ENCODE measurements at regions not wholly inside any gene's neighbourhood (a gene's known extent, or its start where the extent isn't known, plus 50 kb on each side); places are given as distances from the start of the nearest gene placed in this dataset.

- DNase-seq: no peak
Measured at GRCh38 chr20:43316271-43316670, 126.6 kb upstream of the PTPRT start.

DNA sequence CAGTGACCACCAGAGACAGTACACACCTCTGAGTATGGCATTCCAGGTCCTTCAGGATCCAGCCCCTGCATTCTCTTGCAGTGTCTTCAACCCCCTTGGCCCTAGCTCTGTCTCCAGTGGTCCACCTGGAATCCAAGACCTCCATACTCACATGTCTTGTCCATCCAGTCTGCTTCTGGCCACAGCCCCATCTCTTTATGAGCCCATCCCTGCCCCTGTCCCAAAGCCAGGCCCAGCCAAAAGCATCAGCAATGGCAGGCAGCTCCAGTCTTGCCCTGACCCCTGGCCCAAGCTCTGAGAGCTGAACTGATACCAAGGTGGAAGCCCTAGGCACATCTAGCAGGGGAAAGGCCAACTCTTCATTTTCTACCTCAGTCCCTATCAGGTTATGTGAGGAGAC lies 119.6 kb upstream of the PTPRT start:
- DNase-seq: no peak

- peak in 3 of 51 donors; percentile 1 to 8 (median 1) for DNase-seq
Measured at GRCh38 chr20:43306837-43307236, 117.1 kb upstream of the PTPRT start.

DNA sequence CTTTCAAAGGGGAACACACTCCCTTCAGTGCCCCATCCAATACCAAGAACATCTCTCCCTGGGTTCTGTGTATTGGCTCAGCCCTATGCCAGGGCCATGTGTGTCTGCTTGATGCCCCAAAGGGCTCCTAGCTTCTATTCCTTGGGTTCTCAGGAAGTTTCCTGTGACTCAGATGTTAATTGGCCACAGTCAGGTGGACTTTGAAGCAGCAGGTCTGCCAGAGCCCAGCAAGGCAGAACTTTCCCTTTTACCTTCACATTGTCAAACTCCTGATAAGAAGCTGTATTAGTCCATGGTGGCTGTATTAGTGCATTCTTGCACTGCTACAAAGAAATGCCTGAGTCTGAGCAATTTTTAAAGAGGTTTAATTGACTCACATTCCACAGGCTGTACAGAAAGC lies 116.0 kb upstream of the PTPRT start:
- no peak for DNase-seq

DNA sequence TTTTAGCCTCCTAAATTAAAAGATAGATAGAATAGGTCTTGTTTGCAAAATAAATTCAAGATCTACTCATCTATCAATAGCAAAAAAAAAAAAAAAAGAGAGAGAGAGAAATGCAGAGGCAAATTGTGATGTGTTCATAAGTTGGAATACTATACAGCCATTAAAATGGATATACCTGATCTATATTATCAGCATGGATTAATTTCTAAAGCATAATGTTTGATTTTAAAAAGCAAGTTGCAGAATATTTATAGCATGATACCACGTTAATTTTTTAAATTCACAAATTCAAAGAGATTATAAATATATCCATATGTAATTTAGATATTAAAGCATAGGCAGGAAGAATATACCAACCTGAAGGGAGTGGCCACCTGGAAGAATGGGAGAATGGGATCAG lies 114.9 kb upstream of the PTPRT start:
- DNase-seq: no peak

DNA sequence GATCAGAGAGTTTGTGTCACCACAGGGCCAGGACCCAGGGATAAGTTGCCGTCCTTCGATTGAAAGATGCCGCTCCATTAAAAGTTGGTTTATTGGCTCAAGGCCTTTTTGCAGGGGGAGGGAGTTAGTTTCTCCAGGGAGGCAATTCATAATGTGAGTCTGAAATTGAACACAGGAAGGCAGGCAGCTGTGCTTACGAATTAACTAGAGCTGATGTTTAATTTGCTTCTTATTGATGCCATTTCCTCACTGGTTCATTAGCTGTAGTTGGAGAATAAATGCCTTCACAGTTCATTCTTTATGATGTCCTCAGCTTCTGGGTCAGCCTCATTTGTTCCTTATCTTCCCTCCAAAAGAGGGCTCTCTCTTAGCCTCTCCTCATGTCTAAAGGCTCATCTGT lies 113.2 kb upstream of the PTPRT start:
- DNase-seq: no peak

DNA sequence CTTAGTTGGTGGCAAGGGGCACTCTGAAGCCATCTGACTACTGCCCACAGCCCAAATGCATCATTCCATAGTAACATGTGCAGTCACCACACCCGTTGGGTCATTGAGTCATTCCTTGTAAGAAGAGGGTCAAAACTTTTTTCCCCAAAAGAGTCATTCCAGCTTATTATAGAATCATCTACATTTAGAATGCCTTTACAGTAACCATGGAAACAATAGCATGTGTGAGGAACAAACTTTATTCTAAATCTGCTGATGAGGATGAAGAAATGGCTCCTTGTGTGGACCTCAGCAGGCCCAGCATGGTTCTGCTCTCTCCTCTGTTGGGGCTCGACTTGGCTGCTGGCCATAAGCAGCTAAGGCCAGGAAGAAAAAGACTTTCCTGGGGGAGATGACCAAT lies 111.2 kb upstream of the PTPRT start:
- peak in 1 of 51 donors; percentile 4 for DNase-seq

DNA sequence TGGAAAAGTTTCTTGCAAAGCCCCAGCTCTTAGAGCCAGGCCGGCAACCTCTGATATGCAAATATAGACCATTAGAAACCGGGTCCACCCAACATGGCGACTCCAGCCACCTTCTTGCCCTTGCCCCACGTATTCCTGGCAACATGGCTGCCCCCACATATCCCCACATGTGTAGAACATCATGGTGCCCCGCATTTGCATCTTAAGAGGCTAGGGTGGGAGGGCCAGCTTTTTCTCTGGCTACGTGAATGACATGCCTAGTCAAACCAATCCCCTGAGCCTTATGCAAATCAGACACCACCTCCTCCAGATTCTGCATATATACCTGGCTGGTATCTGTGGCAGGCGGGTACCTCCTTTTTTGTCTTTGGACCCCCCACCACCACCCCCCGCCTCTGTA lies 106.1 kb upstream of the PTPRT start:
- no peak for DNase-seq

DNA sequence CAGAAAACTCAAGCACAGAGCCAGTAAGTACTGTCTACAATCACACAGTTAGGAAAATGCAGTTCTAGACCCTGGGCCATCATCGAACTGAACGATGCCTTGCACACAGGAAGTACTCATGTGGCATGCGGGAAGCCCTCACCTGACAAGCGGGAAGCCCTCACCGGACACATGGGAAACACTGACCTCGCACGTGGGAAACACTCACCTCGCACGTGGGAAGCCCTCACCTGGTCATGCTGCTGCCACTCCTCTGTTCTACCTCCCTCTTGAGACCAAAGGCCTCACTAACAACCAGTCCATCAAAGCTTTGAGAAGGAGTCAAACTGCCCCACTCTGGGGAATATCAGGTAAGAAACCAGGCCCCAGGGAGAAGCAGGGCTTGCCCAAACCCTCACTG lies 105.6 kb upstream of the PTPRT start:
- no peak for DNase-seq

GRCh38 chr20:43294031-43294430 lies 104.3 kb upstream of the PTPRT start:
- DNase-seq: peak in 13 of 51 donors; percentile 1 to 41 (median 8)

- DNase-seq: peak in 1 of 51 donors; percentile 2
Measured at GRCh38 chr20:43293068-43293786, 103.5 kb upstream of the PTPRT start.

- no peak for DNase-seq
Measured at GRCh38 chr20:43292222-43292621, 102.5 kb upstream of the PTPRT start.

DNA sequence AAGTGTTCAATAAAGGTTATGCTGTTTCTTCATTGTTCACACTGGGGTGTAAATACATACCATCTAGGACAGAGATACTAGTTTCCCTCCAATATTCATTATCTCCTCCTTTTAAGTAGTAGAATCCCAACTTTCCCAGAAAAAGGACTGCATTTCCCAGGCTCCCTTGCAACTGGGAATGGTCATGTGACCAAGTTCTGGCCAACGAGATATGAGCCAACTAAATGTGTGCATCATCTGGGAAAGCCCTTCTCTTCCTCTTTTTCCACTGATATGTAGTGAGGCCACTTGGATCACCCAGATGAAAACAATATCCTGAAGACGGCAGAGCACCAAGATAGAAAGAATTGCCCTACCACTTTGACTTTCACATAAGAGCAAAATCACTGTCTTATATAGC lies 97.9 kb upstream of the PTPRT start:
- DNase-seq: peak in 1 of 51 donors; percentile 1

- DNase-seq: no peak
Measured at GRCh38 chr20:43285170-43285569, 95.5 kb upstream of the PTPRT start.

- DNase-seq: no peak
Measured at GRCh38 chr20:43284486-43284885, 94.8 kb upstream of the PTPRT start.

DNA sequence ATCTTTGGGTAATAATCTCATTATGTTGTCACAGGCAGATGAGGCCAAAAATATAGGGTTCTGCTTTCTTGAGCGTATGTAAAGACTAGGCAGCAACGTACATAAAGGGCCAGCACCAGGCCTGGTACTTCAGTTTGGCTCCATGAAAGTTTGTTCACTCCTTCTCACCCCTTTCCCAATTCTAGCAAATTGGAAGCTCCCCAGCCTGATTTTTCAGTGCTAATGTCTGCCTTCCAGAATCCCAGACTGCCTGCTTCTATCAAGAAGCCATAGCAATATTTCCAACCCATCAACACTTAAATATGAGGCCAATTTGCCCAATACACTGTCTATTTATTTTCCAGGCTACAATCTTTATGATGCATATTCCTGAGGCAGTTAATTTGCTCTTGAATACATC lies 93.4 kb upstream of the PTPRT start:
- no peak for DNase-seq

GRCh38 chr20:43271980-43272379 lies 82.3 kb upstream of the PTPRT start:
- no peak for DNase-seq

GRCh38 chr20:43265449-43265848 lies 75.7 kb upstream of the PTPRT start:
- DNase-seq: no peak

DNA sequence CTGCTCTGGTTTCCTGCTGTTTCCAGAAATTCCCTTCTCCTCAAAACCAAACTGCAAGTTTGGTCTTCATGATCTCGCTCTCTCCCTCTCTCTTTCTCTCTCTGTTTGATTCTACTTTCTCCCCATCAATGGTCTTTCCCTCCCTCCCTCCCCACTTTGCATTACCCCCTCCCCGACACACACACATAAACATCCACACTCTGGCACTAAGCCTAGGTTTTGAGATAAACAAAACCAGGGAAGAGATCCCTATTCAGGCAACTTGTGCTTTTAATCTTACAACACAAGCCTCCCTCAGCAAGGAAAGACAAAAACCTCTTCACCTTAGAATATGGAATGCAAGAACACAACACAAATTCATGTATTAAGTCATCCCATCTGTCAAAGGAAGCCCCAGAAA lies 73.5 kb upstream of the PTPRT start:
- no peak for DNase-seq

DNA sequence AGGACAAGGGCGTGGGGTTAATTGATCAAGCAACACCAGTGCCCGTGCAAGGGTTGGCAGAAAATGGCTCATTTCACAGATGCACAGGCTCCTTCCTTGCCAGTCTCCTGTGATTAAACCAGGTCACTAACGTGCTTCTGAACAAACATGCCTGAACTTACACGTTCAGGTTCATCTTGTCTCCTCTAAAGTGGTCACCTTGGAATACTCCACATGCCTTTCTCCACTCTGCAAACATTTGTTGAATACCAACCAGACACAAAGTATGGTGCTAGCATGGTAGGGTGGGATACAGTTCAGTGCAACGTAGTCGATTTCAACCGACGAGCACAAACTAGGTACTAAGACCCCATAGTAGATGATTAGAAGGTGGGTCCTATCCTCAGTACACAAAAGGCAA lies 72.6 kb upstream of the PTPRT start:
- DNase-seq: no peak

DNA sequence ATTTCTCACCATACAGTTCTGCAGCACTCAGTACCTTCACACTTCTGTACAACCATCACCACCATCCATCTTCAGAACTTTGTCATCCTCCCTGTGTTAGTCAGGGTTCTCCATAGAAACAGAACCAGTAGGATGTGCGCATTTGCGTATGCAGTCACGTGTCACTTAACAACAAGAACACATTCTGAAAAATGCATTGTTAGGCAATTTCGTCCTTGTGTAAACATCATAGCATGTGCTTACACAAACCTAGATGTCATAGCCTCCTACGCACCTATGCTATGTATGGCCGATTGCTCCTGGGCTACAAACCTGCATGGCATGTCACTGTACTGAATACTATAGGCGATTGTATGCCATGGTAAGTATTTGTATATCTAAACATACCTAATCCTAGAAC lies 66.2 kb upstream of the PTPRT start:
- DNase-seq: no peak

DNA sequence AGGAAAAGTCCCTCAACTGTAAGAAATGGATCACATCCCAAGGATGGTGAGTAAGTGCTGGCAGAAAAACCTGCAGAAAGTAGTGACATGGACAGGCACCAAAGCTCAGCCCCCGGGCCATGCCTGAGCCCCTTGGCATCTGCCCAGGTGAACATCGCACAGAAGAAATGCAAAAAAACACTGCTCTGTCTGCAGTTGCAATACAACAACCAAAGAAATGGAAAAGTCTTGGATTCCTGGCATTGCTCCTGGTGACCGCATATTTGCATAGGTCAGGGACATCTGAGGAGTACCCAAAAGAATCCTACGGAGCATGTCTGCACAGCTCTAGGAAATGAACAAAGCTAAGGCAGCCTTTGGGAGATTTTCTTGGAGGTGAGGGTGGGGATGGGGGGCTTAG lies 63.1 kb upstream of the PTPRT start:
- DNase-seq: no peak

- no peak for DNase-seq
Measured at GRCh38 chr20:43248341-43248740, 58.6 kb upstream of the PTPRT start.

DNA sequence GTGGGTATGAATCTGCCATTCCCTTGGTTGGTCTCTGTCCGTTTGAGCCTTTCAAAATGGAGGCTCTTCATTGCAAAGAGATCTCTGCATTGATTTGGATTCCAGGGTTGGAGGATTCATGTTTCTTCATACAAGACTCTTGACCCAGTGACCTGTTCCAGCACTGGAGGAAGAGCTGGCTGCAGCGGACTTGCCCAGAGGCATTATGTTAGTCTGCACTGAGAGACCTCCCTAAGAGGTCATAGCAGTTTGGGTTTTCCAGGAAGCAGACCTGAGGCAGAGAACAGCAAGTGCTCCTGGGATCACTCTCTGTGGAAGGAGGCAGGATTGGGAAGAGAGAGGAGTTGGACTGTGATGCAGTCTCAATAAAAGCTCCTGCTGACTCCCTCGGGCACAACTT lies 57.7 kb upstream of the PTPRT start:
- no peak for DNase-seq
